Liver (tissue), 7 donors: ENCODE measurements at regions not wholly inside any gene's neighbourhood (a gene's known extent, or its start where the extent isn't known, plus 50 kb on each side); places are given as distances from the start of the nearest gene placed in this dataset.
A peak's percentile ranks its signal among the peaks of the same experiment; 100 is the strongest.

ENCODE experiments used
- DNase-seq: peaks from one replicate; pipeline ENCODE4 v3.0.0-alpha.2; 2017; ENCODE audit warnings: low spot score
- H3K27ac ChIP-seq, 2 donors: one replicate each; pipeline ENCODE4 v1.7.0; 2013; ENCODE audit warnings: inconsistent platforms in 2 of 2, low read length in 2 of 2, control low read depth in 1 of 2, low read depth in 1 of 2, mild to moderate bottlenecking in 1 of 2
- H3K27me3 ChIP-seq, 4 donors: one replicate each; pipeline versions ENCODE4 v1.6.1 to v1.7.0; 2013; ENCODE audit warnings: low read length in 3 of 4, inconsistent platforms in 1 of 4, mild to moderate bottlenecking in 1 of 4, moderate library complexity in 1 of 4; ENCODE audit not compliant: control insufficient read depth in 4 of 4, insufficient read depth in 4 of 4
- H3K36me3 ChIP-seq, 4 donors: one replicate each; pipeline versions ENCODE4 v1.6.1 to v1.7.0; 2013; ENCODE audit warnings: low read length in 3 of 4, mild to moderate bottlenecking in 3 of 4, low read depth in 1 of 4, moderate library complexity in 1 of 4; ENCODE audit not compliant: control insufficient read depth in 4 of 4, insufficient read depth in 3 of 4
- H3K4me1 ChIP-seq, 4 donors: one replicate each; pipeline versions ENCODE4 v1.6.1 to v1.7.0; 2013; ENCODE audit warnings: low read length in 3 of 4, mild to moderate bottlenecking in 3 of 4, moderate library complexity in 1 of 4; ENCODE audit not compliant: control insufficient read depth in 4 of 4, insufficient read depth in 4 of 4
- H3K4me3 ChIP-seq, 3 donors: one replicate each; pipeline versions ENCODE4 v1.6.1 to v1.7.0; 2013; ENCODE audit warnings: low read length in 3 of 3, control low read depth in 1 of 3, low read depth in 1 of 3, mild to moderate bottlenecking in 1 of 3
- H3K9ac ChIP-seq, 2 donors: one replicate each; pipeline ENCODE4 v1.7.0; 2013; ENCODE audit warnings: low read length in 2 of 2, mild to moderate bottlenecking in 2 of 2, moderate library complexity in 2 of 2, control low read depth in 1 of 2, low read depth in 1 of 2
- H3K9me3 ChIP-seq, 4 donors: one replicate each; pipeline versions ENCODE4 v1.6.1 to v1.7.0; 2013; ENCODE audit warnings: low read length in 3 of 4; ENCODE audit not compliant: control insufficient read depth in 4 of 4
- ATF3 ChIP-seq: IDR thresholded peaks from 2 replicates; pipeline ENCODE4 v1.6.1; 2016; ENCODE audit warnings: antibody characterized with exemption
- CTCF ChIP-seq: fragments of 150-350 bp; IDR thresholded peaks from 2 replicates; pipeline ENCODE4 v1.5.1; 2017; ENCODE audit warnings: improper control_type of control experiment, low read depth, low read length; ENCODE audit not compliant: missing input control
- EGR1 ChIP-seq, 2 donors: IDR thresholded peaks; 2 replicates each; pipeline ENCODE4 v1.6.1; 2016 to 2018; ENCODE audit warnings: antibody characterized with exemption in 2 of 2, low read depth in 2 of 2
- FOXA1 ChIP-seq: IDR thresholded peaks from 2 replicates; pipeline ENCODE4 v1.6.1; 2016; ENCODE audit warnings: antibody characterized with exemption
- FOXA2 ChIP-seq: IDR thresholded peaks from 2 replicates; pipeline ENCODE4 v1.6.1; 2016; ENCODE audit warnings: antibody characterized with exemption
- GABPA ChIP-seq, 2 donors: IDR thresholded peaks in 1 of 2; conservative IDR thresholded peaks in 1 of 2; 2 replicates each; pipeline ENCODE4 v1.6.1; 2016; ENCODE audit warnings: antibody characterized with exemption in 2 of 2, mild to moderate bottlenecking in 1 of 2, moderate library complexity in 1 of 2
- HNF4A ChIP-seq, 2 donors: conservative IDR thresholded peaks; 2 replicates each; pipeline ENCODE4 v1.6.1; 2016; ENCODE audit warnings: antibody characterized with exemption in 2 of 2, mild to moderate bottlenecking in 2 of 2
- HNF4G ChIP-seq: IDR thresholded peaks from 2 replicates; pipeline ENCODE4 v1.6.1; 2016; ENCODE audit warnings: antibody characterized with exemption
- JUND ChIP-seq, 2 donors: IDR thresholded peaks; 2 replicates each; pipeline ENCODE4 v1.6.1; 2016; ENCODE audit warnings: antibody characterized with exemption in 2 of 2
- MAX ChIP-seq: IDR thresholded peaks from 2 replicates; pipeline ENCODE4 v1.6.1; 2016; ENCODE audit warnings: antibody characterized with exemption
- NR2F2 ChIP-seq: IDR thresholded peaks from 2 replicates; pipeline ENCODE4 v1.6.1; 2016; ENCODE audit warnings: antibody characterized with exemption
- RAD21 ChIP-seq, 2 donors: IDR thresholded peaks; 2 replicates each; pipeline ENCODE4 v1.6.1; 2016; ENCODE audit warnings: antibody characterized with exemption in 2 of 2, mild to moderate bottlenecking in 2 of 2
- REST ChIP-seq: IDR thresholded peaks from 2 replicates; pipeline ENCODE4 v1.6.1; 2016; ENCODE audit warnings: antibody characterized with exemption, mild to moderate bottlenecking
- RXRA ChIP-seq, 2 donors: IDR thresholded peaks; 2 replicates each; pipeline ENCODE4 v1.6.1; 2017 to 2018; ENCODE audit warnings: antibody characterized with exemption in 2 of 2, mild to moderate bottlenecking in 1 of 2
- TAF1 ChIP-seq: conservative IDR thresholded peaks from 2 replicates; pipeline ENCODE4 v1.6.1; 2016; ENCODE audit warnings: antibody characterized with exemption, mild to moderate bottlenecking
- ZBTB33 ChIP-seq: IDR thresholded peaks from 2 replicates; pipeline ENCODE4 v1.6.1; 2016; ENCODE audit warnings: antibody characterized with exemption
- donor health status: healthy.
- donor health status: healthy.
- donor health status: healthy.
- donor health status: healthy.

- H3K9ac ChIP-seq, result peak overlapping the region in 1 of 2 donors; percentile 82
- peaks cover 6 to 35% (median 30%) of the 10 kb centered on the region in 4 donors for H3K4me1 ChIP-seq
- TF ChIP-seq JUND (IDR thresholded peaks at IDR 0.05) (no peak), CTCF (no peak), FOXA2 (no peak), RXRA (IDR thresholded peaks at IDR 0.05) (no peak), HNF4G (no peak), RAD21 (IDR thresholded peaks at IDR 0.05) (no peak), NR2F2 (no peak), EGR1 (IDR thresholded peaks at IDR 0.05; ENCODE audit: low read depth in 2 of 2) (no peak), FOXA1 (no peak), MAX (no peak), HNF4A (conservative IDR thresholded peaks at IDR 0.05) (no peak), REST (no peak), ATF3 (no peak), TAF1 (no peak), ZBTB33 (no peak), GABPA (IDR thresholded peaks at IDR 0.05 in 1 of 2, conservative IDR thresholded peaks at IDR 0.05 in 1 of 2) (no peak)
- no peak overlapping the region for H3K4me3 ChIP-seq
- H3K36me3 ChIP-seq, result no peaks in the 10 kb centered on the region
- no peaks in the 10 kb centered on the region for H3K27me3 ChIP-seq
- no peak for DNase-seq
- H3K27ac ChIP-seq, result peak overlapping the region in 1 of 2 donors; percentile 6
- H3K9me3 ChIP-seq, result no peaks in the 10 kb centered on the region
Measured at GRCh38 chr1:65064981-65065380, 83.0 kb upstream of the AK4 start.
